ENCODE measurements at regions not wholly inside any gene's neighbourhood (a gene's known extent, or its start where the extent isn't known, plus 50 kb on each side); places are given as distances from the start of the nearest gene placed in this dataset.

GRCh38 chr5:28190011-28190410 lies 1151.6 kb upstream of the CDH9 start:
- DNase-seq = no peak

DNA sequence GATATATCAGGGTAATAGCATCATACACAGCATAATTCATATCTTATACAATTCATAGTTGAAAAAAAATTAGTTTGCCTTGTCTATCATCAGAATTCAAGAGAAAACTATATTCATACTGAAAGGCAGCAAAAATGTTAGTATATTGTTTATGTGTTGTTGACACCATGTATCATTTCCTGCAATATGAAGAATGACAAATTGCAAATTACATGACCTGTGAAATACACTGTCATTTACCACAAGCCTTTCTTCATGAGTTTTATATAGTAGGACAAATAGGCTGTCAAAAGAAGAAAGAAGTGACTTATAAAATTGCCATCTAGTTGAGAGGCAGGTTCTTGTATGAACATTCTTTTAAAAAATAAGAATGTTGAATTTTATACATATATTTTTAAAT lies 1136.3 kb upstream of the CDH9 start:
- no peak for DNase-seq

- no peak for DNase-seq
Observed at GRCh38 chr5:28165096-28165495, 1126.7 kb upstream of the CDH9 start.

GRCh38 chr5:28164568-28164967 lies 1126.2 kb upstream of the CDH9 start:
- no peak for DNase-seq

DNA sequence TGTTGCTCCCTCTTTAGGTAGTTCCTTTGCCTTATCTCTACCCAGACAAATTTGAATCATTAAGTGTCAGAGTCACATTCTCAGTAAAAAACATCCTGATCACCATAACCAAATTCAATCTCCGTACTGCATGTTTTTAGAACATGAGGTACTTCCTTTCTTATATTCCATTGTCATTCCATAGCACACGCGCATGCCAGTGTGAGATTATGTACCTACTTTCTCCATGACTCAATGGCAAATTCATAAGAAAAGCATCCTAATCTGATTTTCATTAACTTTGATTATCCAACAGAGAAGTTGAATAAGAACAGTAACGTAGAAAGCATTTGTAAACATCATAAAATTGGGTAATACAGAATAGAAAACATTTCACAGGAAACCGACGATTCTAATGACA lies 1118.6 kb upstream of the CDH9 start:
- no peak for DNase-seq

GRCh38 chr5:28143519-28143918 lies 1105.1 kb upstream of the CDH9 start:
- no peak for DNase-seq

DNA sequence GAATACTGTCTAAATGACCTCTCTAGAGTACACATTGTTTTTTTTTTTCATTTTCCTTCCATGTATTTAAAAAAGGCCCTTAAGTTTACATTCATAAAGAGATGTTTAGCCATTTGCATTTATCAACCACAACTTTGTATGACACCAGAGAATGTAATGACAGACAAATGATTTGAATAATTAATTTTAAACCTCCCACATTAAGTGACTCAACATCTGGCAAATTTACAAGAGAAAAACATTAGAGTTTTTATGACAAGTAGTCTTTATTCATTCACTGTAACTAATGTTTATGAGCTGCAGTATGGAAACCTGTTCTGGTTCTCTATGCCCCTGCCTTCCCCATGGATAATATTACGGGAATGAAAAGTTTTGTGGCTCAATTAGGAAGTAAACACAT lies 1093.8 kb upstream of the CDH9 start:
- no peak for DNase-seq

DNA sequence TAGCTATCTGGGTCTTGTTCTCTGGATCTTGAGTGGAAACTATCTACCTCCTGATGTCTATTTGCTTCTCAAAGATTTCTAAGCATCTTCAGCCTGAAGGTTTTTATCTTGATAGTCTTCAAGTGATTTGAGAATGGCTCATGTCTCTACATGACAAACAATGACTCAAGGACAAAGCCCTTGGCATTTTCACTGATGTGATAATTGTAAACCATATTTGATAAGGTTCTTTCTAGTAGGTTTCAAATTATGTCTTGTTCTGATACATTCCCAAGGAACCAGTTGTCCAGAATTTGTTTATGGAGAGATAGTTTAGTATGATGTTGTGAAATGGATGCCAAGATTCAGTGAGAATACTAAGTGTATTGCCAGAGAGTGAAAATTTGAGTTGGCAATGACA lies 1079.3 kb upstream of the CDH9 start:
- no peak for DNase-seq

DNA sequence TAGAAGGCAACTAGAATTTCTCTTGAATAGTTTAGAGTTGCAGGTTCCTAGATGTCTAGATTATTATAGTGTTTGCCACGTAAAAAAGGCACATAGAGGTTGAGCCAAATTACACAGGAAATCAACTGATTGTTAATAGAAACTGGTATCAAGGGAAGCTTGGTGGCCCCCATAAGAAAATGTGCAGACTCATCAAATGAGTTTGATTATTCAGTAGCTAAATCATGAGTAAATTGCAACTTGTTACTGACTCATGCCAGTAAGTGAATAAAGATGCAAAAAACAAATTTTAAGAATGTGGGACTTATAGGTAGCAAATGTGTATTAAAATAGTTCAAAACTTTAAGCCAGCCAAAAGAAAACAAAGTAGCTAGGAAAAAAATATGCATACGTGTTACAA lies 1078.9 kb upstream of the CDH9 start:
- no peak for DNase-seq

DNA sequence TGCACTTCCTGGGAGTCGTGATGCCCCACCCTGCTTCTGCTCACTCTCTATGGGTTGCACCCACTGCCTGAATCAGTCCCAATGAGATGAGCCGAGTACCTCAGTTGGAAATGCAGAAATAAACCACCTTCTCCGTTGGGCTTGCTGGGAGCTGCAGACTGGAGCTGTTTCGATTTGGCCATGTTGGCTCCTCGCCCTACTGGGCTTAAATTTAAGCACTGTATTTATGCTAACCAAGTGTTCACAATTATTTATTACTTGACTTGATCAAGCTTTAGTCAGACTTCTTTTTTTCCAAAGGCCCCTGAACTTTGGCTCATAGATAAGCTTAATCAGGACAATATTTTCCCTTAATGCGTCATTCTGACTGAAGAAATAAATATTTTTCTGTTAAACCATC lies 1072.4 kb upstream of the CDH9 start:
- no peak for DNase-seq

GRCh38 chr5:28104080-28104479 lies 1065.7 kb upstream of the CDH9 start:
- no peak for DNase-seq

GRCh38 chr5:28084069-28084468 lies 1045.7 kb upstream of the CDH9 start:
- no peak for DNase-seq

- DNase-seq = no peak
Observed at GRCh38 chr5:28082610-28083009, 1044.2 kb upstream of the CDH9 start.

- DNase-seq = no peak
Observed at GRCh38 chr5:28077291-28078240, 1039.2 kb upstream of the CDH9 start.

DNA sequence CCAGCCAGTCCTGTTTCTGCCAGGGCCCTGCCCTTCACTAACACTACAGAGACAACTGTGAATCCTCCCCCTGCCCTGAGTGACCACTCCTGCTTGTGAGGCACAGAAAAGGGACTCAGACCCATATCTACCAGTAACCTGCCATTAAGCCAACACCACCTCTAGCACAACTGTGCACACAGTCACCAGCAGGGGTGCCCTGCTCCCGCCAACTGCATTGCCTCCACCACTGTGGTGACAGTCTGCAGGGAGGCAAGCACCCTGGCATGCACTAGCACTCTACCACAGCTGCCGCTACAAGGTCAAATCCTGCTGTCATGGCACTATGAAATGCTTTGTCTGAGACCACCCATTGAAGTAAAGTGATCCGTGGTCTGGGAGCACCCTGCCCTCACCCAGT lies 1028.5 kb upstream of the CDH9 start:
- DNase-seq = no peak

DNA sequence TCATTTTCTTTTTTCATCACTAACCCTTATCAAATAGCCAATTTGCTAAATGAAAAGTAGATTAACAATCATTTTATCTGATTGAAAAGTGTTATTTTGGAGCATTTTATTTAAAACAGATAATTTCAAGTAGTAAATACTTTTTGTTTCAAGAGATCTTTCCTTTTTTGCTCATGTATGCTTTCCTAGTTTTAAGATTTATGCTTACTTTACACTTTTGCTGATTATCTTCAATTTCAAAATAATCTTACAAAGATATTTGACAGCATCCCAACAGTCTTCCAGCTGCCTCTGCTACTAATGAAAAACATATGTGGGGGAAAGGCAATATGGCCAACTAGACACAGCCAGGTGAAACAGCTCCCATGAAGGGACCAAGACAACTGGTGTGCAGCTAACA lies 1027.3 kb upstream of the CDH9 start:
- no peak for DNase-seq

DNA sequence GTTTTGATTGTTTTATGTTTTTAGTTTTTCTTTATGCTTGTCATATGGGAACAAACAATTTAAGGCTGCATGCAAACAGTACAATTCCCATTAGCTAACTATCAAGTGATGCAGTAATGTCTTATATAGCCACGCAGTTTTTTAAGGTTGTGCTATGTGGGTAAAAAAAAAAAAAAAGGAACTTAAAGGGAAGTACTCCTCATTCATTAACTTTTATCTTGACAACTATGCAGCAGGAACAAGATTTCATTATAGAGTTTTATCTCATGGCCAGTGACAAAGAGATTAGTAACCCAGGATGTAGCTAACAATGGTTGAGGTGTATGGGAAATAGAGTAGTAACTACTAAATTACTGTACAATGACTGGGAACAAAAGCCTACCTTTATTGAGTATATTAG lies 1008.2 kb upstream of the CDH9 start:
- DNase-seq = no peak

DNA sequence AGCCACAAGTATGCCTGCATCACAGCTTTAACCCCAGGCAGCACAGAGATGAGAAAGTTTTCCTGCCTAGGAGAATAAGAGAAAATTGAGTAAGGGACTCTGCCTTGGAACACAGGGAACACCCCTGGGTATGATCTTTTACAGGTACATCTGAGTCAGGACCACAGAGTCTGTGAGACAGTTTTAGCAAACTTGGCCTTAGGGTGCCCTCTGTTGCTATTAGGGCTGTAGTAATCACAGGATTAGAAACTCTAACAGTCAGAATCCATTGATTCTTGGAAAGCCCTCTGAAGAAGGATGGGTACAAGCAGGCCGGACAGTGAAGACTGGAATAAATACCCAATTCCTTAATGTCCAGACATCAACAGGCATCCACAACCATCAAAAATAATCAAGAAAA lies 989.5 kb upstream of the CDH9 start:
- no peak for DNase-seq

DNA sequence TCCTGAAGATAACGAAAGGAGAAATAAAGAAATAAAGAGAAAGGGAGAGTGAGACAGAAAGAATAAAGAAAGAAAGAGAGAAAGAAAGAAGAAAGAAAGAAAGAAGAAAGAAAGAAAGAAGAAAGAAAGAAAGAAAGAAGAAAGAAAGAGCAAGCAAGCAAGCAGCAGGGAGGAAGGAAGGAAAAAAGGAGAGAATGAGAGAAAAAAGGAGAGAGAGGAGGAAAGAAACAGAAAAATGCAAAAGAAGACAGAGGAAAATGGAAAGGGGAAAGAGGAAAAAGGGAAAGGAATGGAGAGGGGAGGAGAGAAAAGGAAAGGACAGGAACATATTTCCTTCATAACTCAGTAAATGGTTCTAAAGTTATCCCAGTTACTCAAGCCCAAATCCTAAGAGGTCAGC lies 978.8 kb upstream of the CDH9 start:
- no peak for DNase-seq

GRCh38 chr5:28014779-28015178 lies 976.4 kb upstream of the CDH9 start:
- DNase-seq = no peak

GRCh38 chr5:28012538-28012937 lies 974.2 kb upstream of the CDH9 start:
- no peak for DNase-seq

GRCh38 chr5:28009576-28009975 lies 971.2 kb upstream of the CDH9 start:
- DNase-seq = no peak

DNA sequence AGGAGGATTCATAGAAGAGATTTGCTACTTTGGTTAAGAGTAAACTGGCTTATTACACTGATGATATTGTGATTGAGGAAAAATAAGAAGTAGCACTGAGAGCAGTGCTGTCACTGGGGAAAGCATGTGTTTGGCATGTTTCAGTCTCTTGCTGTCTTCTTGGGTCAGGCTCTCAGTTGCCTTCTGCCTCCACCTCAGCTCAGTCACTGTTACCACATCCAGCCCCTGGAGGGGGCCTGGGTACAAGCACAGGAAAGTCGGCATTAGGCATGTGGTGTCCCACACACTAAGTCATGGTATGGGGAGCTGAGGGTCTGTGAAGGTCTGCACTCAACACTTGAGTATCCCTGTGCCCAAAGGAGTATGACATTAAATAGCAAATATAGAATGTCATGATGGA lies 958.3 kb upstream of the CDH9 start:
- DNase-seq = no peak

- DNase-seq = no peak
Observed at GRCh38 chr5:27995867-27996266, 957.5 kb upstream of the CDH9 start.

GRCh38 chr5:27978322-27978721 lies 939.9 kb upstream of the CDH9 start:
- no peak for DNase-seq
